ENCODE measurements at regions not wholly inside any gene's neighbourhood (a gene's known extent, or its start where the extent isn't known, plus 50 kb on each side); places are given as distances from the start of the nearest gene placed in this dataset.

GRCh38 chr18:39134255-39134654 is 1568.7 kb upstream of the CELF4 start:
- TF ChIP-seq POLR2A (IDR thresholded peaks at IDR 0.05) (no peak), CTCF (IDR thresholded peaks at IDR 0.05) (no peak)
